DOHH2 (cell line): ENCODE measurements at regions not wholly inside any gene's neighbourhood (a gene's known extent, or its start where the extent isn't known, plus 50 kb on each side); places are given as distances from the start of the nearest gene placed in this dataset.
"Not testable (repeated sequence)": the region's sequence is repeated elsewhere in the genome, so short reads cannot be mapped to it uniquely, and the experiment has no call there.

Experiments
- H3F3A ChIP-seq: fragments of 200-600 bp; sonication (generic), shearing (Covaris generic); 2 replicates; pipeline ENCODE4 v1.6.0; 2016; ENCODE audit warnings: antibody characterized with exemption, mild to moderate bottlenecking; ENCODE audit not compliant: control insufficient read depth, insufficient read depth
- H3K27ac ChIP-seq: fragments of 200-600 bp; sonication (generic); 2 replicates; pipeline ENCODE4 v1.5.1; 2014; ENCODE audit warnings: low read depth, mild to moderate bottlenecking, low read length, moderate library complexity
- H3K27me3 ChIP-seq: fragments of 200-600 bp; sonication (generic); 2 replicates; pipeline ENCODE4 v1.6.1; 2014; ENCODE audit warnings: mild to moderate bottlenecking, low read length, mixed read lengths; ENCODE audit not compliant: control insufficient read depth
- H3K36me3 ChIP-seq: fragments of 200-600 bp; sonication (generic); 2 replicates; pipeline ENCODE4 v1.6.1; 2014; ENCODE audit warnings: mild to moderate bottlenecking, low read length, moderate library complexity, mixed read lengths; ENCODE audit not compliant: control insufficient read depth
- H3K4me1 ChIP-seq: fragments of 200-600 bp; sonication (generic); 2 replicates; pipeline ENCODE4 v1.6.1; 2014; ENCODE audit warnings: mild to moderate bottlenecking, low read length, mixed read lengths; ENCODE audit not compliant: control insufficient read depth
- H3K4me2 ChIP-seq: fragments of 200-600 bp; sonication (generic); 2 replicates; pipeline ENCODE4 v1.6.0; 2014; ENCODE audit warnings: mild to moderate bottlenecking, low read length, moderate library complexity
- H3K4me3 ChIP-seq: fragments of 200-600 bp; sonication (generic); 2 replicates; pipeline ENCODE4 v1.5.1; 2014; ENCODE audit warnings: mild to moderate bottlenecking, low read length, mixed read lengths
- H3K79me2 ChIP-seq: fragments of 200-600 bp; sonication (generic); 2 replicates; pipeline ENCODE4 v1.6.1; 2014; ENCODE audit warnings: mild to moderate bottlenecking, low read length, mixed read lengths; ENCODE audit not compliant: control insufficient read depth
- H3K9me2 ChIP-seq: fragments of 200-600 bp; sonication (generic); replicated peaks from 2 replicates; pipeline ENCODE4 v1.6.1; 2014; ENCODE audit warnings: mild to moderate bottlenecking, low read length, mixed read lengths; ENCODE audit not compliant: control insufficient read depth
- H3K9me3 ChIP-seq: fragments of 200-600 bp; sonication (generic); 2 replicates; pipeline ENCODE4 v1.6.1; 2014; ENCODE audit warnings: antibody characterized with exemption, low read length, mixed read lengths; ENCODE audit not compliant: control insufficient read depth, insufficient read depth
- H4K20me1 ChIP-seq: fragments of 200-600 bp; sonication (generic); 2 replicates; pipeline ENCODE4 v1.6.0; 2014; ENCODE audit warnings: low read depth, mild to moderate bottlenecking, antibody characterized with exemption, low read length, moderate library complexity; ENCODE audit not compliant: control insufficient read depth, insufficient read depth
- EZH2phosphoT487 ChIP-seq: fragments of 200-600 bp; sonication (generic); IDR thresholded peaks from 2 replicates; pipeline ENCODE4 v1.6.1; 2017; ENCODE audit warnings: borderline replicate concordance, mild to moderate bottlenecking, antibody characterized with exemption, low read length, moderate library complexity, mixed read lengths
- TF ChIP-seq, protein P1 (sequence below): fragments of 200-600 bp; sonication (generic); IDR thresholded peaks from one replicate; pipeline ENCODE4 v1.5.1; 2014; ENCODE audit warnings: antibody characterized with exemption, mild to moderate bottlenecking, low read depth, low read length; ENCODE audit not compliant: poor library complexity, severe bottlenecking

DNA sequence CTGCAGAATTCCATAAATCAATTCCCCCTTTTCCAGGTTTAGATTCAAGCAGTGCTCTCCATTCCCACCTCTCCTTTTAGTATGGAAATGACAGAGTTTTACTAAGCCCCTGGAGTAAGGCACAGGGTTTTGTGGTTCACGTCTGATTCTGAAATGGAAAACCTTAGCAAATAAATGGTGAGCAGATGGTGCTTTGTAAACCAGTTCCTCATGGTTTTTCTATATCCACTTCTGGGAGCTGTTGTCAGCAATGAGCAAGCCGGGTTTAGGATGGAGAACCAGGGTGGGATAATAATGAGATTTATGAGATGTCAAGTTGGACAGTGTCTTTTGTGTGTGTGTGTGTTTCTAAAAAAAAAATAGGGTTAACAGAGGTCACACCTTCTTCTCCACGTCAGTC is 113.8 kb upstream of the RBPJ start:
- Histone ChIP-seq H3K27me3 (peaks cover 25% of the 10 kb centered on the region), H3F3A (no peaks in the 10 kb centered on the region), H3K79me2 (no peaks in the 10 kb centered on the region), H3K9me3 (no peaks in the 10 kb centered on the region), H3K4me1 (no peaks in the 10 kb centered on the region), H3K4me2 (no peak overlapping the region), H3K4me3 (no peak overlapping the region), H3K36me3 (no peaks in the 10 kb centered on the region), H3K27ac (no peak overlapping the region), H4K20me1 (no peaks in the 10 kb centered on the region), H3K9me2 (no peaks in the 10 kb centered on the region)
- TF ChIP-seq, protein P1, sequence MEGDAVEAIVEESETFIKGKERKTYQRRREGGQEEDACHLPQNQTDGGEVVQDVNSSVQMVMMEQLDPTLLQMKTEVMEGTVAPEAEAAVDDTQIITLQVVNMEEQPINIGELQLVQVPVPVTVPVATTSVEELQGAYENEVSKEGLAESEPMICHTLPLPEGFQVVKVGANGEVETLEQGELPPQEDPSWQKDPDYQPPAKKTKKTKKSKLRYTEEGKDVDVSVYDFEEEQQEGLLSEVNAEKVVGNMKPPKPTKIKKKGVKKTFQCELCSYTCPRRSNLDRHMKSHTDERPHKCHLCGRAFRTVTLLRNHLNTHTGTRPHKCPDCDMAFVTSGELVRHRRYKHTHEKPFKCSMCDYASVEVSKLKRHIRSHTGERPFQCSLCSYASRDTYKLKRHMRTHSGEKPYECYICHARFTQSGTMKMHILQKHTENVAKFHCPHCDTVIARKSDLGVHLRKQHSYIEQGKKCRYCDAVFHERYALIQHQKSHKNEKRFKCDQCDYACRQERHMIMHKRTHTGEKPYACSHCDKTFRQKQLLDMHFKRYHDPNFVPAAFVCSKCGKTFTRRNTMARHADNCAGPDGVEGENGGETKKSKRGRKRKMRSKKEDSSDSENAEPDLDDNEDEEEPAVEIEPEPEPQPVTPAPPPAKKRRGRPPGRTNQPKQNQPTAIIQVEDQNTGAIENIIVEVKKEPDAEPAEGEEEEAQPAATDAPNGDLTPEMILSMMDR: no peak
- TF ChIP-seq EZH2phosphoT487: no peak

- no peaks in the 10 kb centered on the region for H3F3A ChIP-seq
- no peaks in the 10 kb centered on the region for H4K20me1 ChIP-seq
- TF ChIP-seq EZH2phosphoT487: no peak
- TF ChIP-seq, protein P1: no peak
- no peak overlapping the region for H3K4me2 ChIP-seq
- no peak overlapping the region for H3K4me3 ChIP-seq
- no peaks in the 10 kb centered on the region for H3K9me3 ChIP-seq
- no peaks in the 10 kb centered on the region for H3K36me3 ChIP-seq
- no peaks in the 10 kb centered on the region for H3K4me1 ChIP-seq
- H3K9me2 ChIP-seq: no peaks in the 10 kb centered on the region
- no peak overlapping the region for H3K27ac ChIP-seq
- H3K27me3 ChIP-seq: peaks cover 25% of the 10 kb centered on the region
- H3K79me2 ChIP-seq: no peaks in the 10 kb centered on the region
Measured at GRCh38 chr4:26207631-26208030, 113.2 kb upstream of the RBPJ start.

DNA sequence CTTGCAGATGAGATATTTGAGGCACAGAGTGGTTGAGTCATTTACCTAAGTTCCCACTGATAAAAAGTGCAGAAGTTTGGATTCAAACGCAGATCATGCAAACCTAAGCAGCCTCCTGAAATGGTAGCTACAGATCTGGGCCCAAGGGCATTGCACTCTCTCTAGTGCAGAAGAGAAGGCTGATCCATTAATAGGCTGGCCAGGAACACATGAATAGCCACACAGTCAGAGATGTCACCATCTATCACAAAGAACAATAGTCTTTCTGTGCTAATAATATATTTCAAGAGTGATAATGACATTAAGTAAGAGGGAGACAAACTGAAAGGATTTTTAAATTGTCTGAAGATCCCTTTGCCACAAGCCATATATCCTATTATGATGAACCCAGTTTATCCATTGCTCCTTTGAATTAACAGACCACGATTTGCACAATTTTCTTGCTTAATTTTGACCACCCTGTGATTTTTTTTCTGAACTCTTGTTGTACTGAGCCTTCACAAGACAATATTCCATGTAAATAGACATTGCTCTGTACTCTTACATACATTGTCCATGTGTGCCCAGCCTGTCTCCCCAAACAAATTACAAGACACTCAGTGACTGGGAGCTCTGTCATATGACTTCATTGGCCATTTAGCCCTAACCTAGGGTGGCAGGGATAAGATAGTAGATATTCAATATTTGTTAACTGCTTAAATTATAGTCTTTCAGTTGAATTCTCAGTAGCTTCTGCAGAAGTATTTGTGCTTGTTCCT is 112.4 kb upstream of the RBPJ start:
- H3K4me2 ChIP-seq: no peak overlapping the region
- no peak for TF ChIP-seq EZH2phosphoT487
- TF ChIP-seq, protein P1: no peak
- H3K27me3 ChIP-seq: peaks cover 25% of the 10 kb centered on the region
- H3K9me3 ChIP-seq: no peaks in the 10 kb centered on the region
- H3K9me2 ChIP-seq: no peaks in the 10 kb centered on the region
- no peak overlapping the region for H3K4me3 ChIP-seq
- H3K4me1 ChIP-seq: no peaks in the 10 kb centered on the region
- no peaks in the 10 kb centered on the region for H3K36me3 ChIP-seq
- no peaks in the 10 kb centered on the region for H3K79me2 ChIP-seq
- H4K20me1 ChIP-seq: no peaks in the 10 kb centered on the region
- no peaks in the 10 kb centered on the region for H3F3A ChIP-seq
- H3K27ac ChIP-seq: no peak overlapping the region

DNA sequence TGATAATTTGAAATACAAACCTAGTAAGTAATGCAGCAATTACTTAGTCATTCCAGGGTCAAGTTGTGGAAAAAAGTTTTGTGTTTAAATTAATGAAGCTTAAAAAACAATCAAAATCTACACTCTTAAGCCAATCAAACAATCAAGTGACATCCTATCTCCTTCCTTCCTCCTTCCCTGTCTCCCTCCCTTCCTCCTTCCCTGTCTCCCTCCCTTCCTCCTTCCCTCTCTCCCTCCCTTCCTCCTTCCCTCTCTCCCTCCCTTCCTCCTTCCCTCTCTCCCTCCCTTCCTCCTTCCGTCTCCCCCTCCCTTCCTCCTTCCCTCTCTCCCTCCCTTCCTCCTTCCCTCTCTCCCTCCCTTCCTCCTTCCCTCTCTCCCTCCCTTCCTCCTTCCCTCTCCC is 111.4 kb upstream of the RBPJ start:
- H3K9me3 ChIP-seq, H3K27ac ChIP-seq, H4K20me1 ChIP-seq, H3K36me3 ChIP-seq, H3K4me1 ChIP-seq, H3K4me3 ChIP-seq, H3F3A ChIP-seq, H3K4me2 ChIP-seq, H3K79me2 ChIP-seq, H3K9me2 ChIP-seq: not testable (repeated sequence)
- H3K27me3 ChIP-seq: peaks cover 25% of the 10 kb centered on the region
